ENCODE measurements at regions not wholly inside any gene's neighbourhood (a gene's known extent, or its start where the extent isn't known, plus 50 kb on each side); places are given as distances from the start of the nearest gene placed in this dataset.

DNA sequence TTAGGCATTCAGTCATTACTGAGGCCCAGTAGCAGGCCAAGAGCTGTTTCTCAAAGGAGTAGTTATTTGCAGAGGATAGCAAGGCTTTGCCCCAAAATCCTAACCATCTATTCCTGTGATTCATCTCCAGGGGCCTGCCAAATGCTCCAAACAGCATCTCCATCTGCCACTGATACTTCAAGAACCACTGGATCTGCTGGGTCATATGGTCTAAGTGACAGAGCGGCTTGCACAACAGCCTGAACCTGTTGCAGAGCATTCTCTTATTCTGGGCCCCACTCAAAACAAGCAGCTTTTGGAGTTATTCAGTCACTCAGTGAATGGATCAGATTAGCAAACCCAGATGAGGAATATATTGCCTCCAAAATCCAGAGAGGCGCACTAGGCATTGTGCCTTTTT is 68.8 kb upstream of the ALDH1A3 start:
- no peaks in the 10 kb centered on the region for H3K36me3 ChIP-seq
- H3K4me1 ChIP-seq = 0 out of 2 replicates have a peak, but pooled peaks cover 3% of the 10 kb centered on the region
- DNase-seq = no peak
- no peak overlapping the region for H3K4me3 ChIP-seq
- H3K27ac ChIP-seq = no peak overlapping the region
- H3K9me3 ChIP-seq (replicated peaks) = peaks cover 3% of the 10 kb centered on the region; the same call in 1 of the 2 replicates
- no peaks in the 10 kb centered on the region for H3K27me3 ChIP-seq

DNA sequence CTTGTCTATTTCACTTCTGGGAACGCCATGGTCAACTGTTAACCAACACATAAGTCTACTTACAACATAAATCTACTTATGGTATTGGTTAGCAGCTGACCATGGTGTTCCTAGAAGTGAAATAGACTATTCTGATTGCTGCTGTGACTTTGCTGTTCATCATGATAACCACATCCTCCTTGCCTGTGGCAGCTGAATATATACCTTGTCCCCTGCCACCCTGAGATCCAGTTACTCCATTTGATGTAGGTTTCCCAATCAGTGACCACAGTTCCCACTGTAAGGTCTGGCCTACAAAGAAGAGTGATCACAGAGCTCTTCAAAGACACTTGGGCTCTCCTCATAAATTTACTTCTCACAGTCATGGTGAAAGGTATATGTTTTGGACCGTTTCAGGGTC is 66.8 kb upstream of the ALDH1A3 start:
- H3K4me1 ChIP-seq = no peaks in the 10 kb centered on the region
- no peak for DNase-seq

DNA sequence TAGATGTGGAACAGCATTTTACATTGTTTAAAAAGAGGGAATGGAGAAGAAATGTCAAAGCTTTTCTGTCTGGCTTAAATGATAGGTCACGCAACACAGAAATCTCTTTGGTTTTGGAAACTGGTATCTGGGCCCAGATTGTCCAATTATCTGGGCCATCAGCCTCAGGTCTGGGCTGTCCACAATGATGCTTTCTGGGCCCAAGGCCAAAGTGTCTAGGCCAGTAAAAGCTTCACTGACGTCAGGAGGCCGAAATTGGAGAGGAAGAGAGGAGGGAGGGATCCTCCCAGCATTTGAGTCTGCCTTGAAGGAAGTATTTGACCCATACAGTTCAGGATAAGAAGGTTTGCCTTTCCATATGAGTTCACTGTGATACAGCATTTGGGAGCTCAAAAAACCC is 60.7 kb upstream of the ALDH1A3 start:
- no peaks in the 10 kb centered on the region for H3K4me1 ChIP-seq
- peaks cover 9% of the 10 kb centered on the region for H3K9me3 ChIP-seq (replicated peaks)
- peak in 1 of 2 experiments; percentile 50 for DNase-seq
- H3K4me3 ChIP-seq = no peak overlapping the region
- no peaks in the 10 kb centered on the region for H3K27me3 ChIP-seq
- no peaks in the 10 kb centered on the region for H3K36me3 ChIP-seq
- H3K27ac ChIP-seq = no peak overlapping the region

More for the DNA sequence above, 66.8 kb upstream of the ALDH1A3 start:
- peaks cover 3% of the 10 kb centered on the region; the same call in 1 of the 2 replicates for H3K9me3 ChIP-seq (replicated peaks)
- H3K4me3 ChIP-seq = no peak overlapping the region
- no peaks in the 10 kb centered on the region for H3K27me3 ChIP-seq
- no peak overlapping the region for H3K27ac ChIP-seq
- H3K36me3 ChIP-seq = no peaks in the 10 kb centered on the region

DNA sequence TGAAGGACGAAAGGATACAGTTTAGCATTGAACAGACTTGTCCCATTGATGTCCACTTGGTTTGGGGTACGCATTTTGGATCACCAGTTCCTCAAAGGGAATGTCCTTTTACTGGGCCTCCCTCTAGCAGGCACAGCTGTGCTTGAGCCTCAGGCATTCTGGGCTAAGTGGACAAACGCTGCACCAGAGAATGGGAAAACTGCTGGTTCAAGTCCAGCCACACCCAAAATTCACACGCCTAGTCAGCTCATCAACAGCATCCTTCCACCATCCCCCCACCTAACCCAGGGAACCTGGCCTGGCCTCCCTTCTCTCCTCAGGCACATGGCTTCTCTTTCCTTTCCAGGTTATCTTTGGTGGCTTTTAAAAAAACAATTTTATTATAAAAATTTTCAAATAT is 59.1 kb upstream of the ALDH1A3 start:
- Histone ChIP-seq H3K4me1 (no peaks in the 10 kb centered on the region), H3K27me3 (no peaks in the 10 kb centered on the region), H3K36me3 (no peaks in the 10 kb centered on the region), H3K9me3 (replicated peaks) (peaks cover 9% of the 10 kb centered on the region), H3K4me3 (no peak overlapping the region), H3K27ac (no peak overlapping the region)
- DNase-seq = no peak

DNA sequence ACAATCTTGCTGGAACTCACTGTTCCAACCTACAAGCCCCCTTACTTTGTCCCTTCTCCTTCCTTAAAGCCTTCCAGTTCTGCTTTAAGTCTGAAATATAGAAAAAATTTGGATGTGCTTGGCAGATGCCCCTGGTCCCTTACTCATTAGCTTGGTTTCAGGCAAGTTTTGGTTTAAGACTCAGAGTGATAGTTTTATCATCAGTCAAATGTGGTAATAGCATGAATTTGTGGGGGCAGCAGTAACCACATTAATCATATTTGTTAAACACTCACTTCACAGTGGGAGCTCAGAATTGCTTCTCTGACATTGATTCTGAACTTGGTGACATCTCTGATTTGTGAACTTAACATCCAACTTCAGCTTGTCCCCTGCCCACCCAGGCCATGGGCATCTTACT is 58.3 kb upstream of the ALDH1A3 start:
- no peak overlapping the region for H3K27ac ChIP-seq
- no peak for DNase-seq
- peaks cover 9% of the 10 kb centered on the region for H3K9me3 ChIP-seq (replicated peaks)
- no peaks in the 10 kb centered on the region for H3K36me3 ChIP-seq
- no peak overlapping the region for H3K4me3 ChIP-seq
- no peaks in the 10 kb centered on the region for H3K4me1 ChIP-seq
- H3K27me3 ChIP-seq = no peaks in the 10 kb centered on the region

DNA sequence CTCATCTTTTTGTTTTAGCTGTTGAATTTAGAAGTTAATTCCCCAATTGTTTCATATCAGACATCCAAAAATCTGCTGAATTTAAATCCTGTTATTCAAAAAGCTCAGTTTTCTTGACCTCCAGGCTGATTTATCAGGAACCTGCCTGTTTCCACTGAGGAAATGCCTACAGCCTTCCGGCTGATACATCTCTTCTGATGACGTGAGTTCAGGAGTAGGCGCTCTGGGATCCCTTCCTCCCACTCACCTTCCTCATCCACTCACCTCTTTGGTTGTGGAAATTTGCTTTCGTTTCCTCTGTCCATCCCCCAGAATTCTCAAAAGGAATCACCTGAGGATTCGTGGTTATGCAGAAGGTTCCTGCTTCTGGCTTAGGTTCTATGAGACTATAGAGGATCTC is 55.4 kb upstream of the ALDH1A3 start:
- H3K27me3 ChIP-seq = no peaks in the 10 kb centered on the region
- peaks cover 17% of the 10 kb centered on the region; the same call in 1 of the 2 replicates for H3K9me3 ChIP-seq (replicated peaks)
- no peak overlapping the region for H3K4me3 ChIP-seq
- no peaks in the 10 kb centered on the region for H3K4me1 ChIP-seq
- H3K36me3 ChIP-seq = no peaks in the 10 kb centered on the region
- no peak overlapping the region for H3K27ac ChIP-seq
- DNase-seq = no peak

DNA sequence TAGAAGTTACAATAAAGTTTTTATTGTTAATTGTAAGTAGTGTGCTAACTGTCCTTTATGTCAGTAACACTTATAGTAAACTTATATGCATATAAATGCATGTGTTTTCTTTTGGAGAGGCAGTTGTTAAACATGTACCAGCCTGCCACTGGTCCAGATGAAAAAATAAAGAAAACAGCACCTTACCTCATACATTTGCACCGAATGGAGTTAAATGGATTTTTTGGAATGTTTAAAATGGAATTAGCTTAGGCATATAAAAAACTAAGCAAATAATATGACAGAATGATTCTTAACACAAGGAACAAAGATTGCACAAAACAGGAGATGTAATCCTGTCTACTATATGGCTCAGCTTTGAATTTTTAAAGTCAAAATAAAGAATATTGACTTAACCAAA is 50.2 kb upstream of the ALDH1A3 start:
- Histone ChIP-seq H3K4me1 (peaks cover 19% of the 10 kb centered on the region; the same call in 1 of the 2 replicates), H3K4me3 (no peak overlapping the region), H3K36me3 (no peaks in the 10 kb centered on the region), H3K27ac (no peak overlapping the region), H3K27me3 (no peaks in the 10 kb centered on the region), H3K9me3 (replicated peaks) (0 out of 2 replicates have a peak, but pooled peaks cover 8% of the 10 kb centered on the region)
- no peak for DNase-seq
